Endodermal cell (in vitro differentiated cells): ENCODE measurements at regions not wholly inside any gene's neighbourhood (a gene's known extent, or its start where the extent isn't known, plus 50 kb on each side); places are given as distances from the start of the nearest gene placed in this dataset.

Experiments
- DNase-seq: peaks from one replicate; pipeline ENCODE4 v3.0.0-alpha.2; 2017
- H3K27ac ChIP-seq: 2 replicates; pipeline ENCODE4 v1.5.1; 2013; ENCODE audit warnings: mild to moderate bottlenecking, low read depth, low read length, moderate library complexity
- H3K27me3 ChIP-seq: 2 replicates; pipeline ENCODE4 v1.6.1; 2013; ENCODE audit warnings: mild to moderate bottlenecking, low read length, moderate library complexity; ENCODE audit not compliant: insufficient read depth, control insufficient read depth, poor library complexity, severe bottlenecking
- H3K36me3 ChIP-seq: 2 replicates; pipeline ENCODE4 v1.7.0; 2013; ENCODE audit warnings: mild to moderate bottlenecking, low read length, moderate library complexity; ENCODE audit not compliant: control insufficient read depth, insufficient read depth
- H3K4me1 ChIP-seq: one replicate; pipeline ENCODE4 v1.7.0; 2013; ENCODE audit warnings: low read length; ENCODE audit not compliant: control insufficient read depth, insufficient read depth
- H3K4me3 ChIP-seq: 2 replicates; pipeline ENCODE4 v1.5.1; 2013; ENCODE audit warnings: mild to moderate bottlenecking, low read length, moderate library complexity
- H3K9ac ChIP-seq: 2 replicates; pipeline ENCODE4 v1.6.1; 2013; ENCODE audit warnings: mild to moderate bottlenecking, low read length, moderate library complexity; ENCODE audit not compliant: poor library complexity, severe bottlenecking; ENCODE audit errors: extremely low read depth
- H3K9me3 ChIP-seq: 2 replicates; pipeline ENCODE4 v1.6.1; 2013; ENCODE audit warnings: mild to moderate bottlenecking, low read length, moderate library complexity; ENCODE audit not compliant: control insufficient read depth
- H3K27ac Mint-ChIP-seq: 2 replicates; pipeline ENCODE4 v1.8.0; 2020; ENCODE audit warnings: mixed read lengths
- H3K27me3 Mint-ChIP-seq: 2 replicates; pipeline ENCODE4 v1.8.0; 2021; ENCODE audit warnings: mild to moderate bottlenecking, mixed read lengths; ENCODE audit not compliant: insufficient read depth
- H3K36me3 Mint-ChIP-seq: 2 replicates; pipeline ENCODE4 v1.8.0; 2020; ENCODE audit warnings: low read depth, mixed read lengths
- H3K4me1 Mint-ChIP-seq: 2 replicates; pipeline ENCODE4 v1.8.0; 2020; ENCODE audit warnings: mixed read lengths
- H3K4me3 Mint-ChIP-seq: 2 replicates; pipeline ENCODE4 v1.8.0; 2020; ENCODE audit warnings: mild to moderate bottlenecking, moderate library complexity, mixed read lengths
- H3K9me3 Mint-ChIP-seq: 2 replicates; pipeline ENCODE4 v1.8.0; 2020; ENCODE audit warnings: mild to moderate bottlenecking, mixed read lengths
- CTCF ChIP-seq: fragments of 200-600 bp; sonication (generic); conservative IDR thresholded peaks from 2 replicates; pipeline ENCODE4 v1.5.0; 2021; ENCODE audit warnings: antibody characterized with exemption, mild to moderate bottlenecking
- WGBS, 2 experiments: methylation state at CpG; one replicate each; pipeline versions ENCODE4 v1.1.5 to v1.1.7; 2013; ENCODE audit warnings: missing lambda C conversion rate in 2 of 2, mixed read lengths in 1 of 2; ENCODE audit not compliant: insufficient coverage in 1 of 2, insufficient read length in 1 of 2; 5-methylcytosine and 5-hydroxymethylcytosine counted together

- H3K36me3 Mint-ChIP-seq, result no peaks in the 10 kb centered on the region
- Histone ChIP-seq H3K4me3 (no peak overlapping the region), H3K27me3 (no peaks in the 10 kb centered on the region), H3K9ac (no peak overlapping the region), H3K27ac (no peak overlapping the region), H3K9me3 (no peaks in the 10 kb centered on the region), H3K4me1 (no peaks in the 10 kb centered on the region), H3K36me3 (no peaks in the 10 kb centered on the region)
- no peak overlapping the region for H3K27ac Mint-ChIP-seq
- no peaks in the 10 kb centered on the region for H3K9me3 Mint-ChIP-seq
- peaks cover 4% of the 10 kb centered on the region for H3K4me1 Mint-ChIP-seq
- DNase-seq, result no peak
- TF ChIP-seq CTCF, result no peak
- WGBS, 2 experiments, result 96% methylated on average over 2 of the region's 2 CpGs; no CpG with 5 or more reads in 1 of the 2 experiments
- peaks cover 1% of the 10 kb centered on the region for H3K27me3 Mint-ChIP-seq
- H3K4me3 Mint-ChIP-seq, result no peak overlapping the region
These were observed 1012.5 kb downstream of the NR2F1-AS1 start for GRCh38 chr5:92568522-92568921.

- DNase-seq, result no peak
- no peak overlapping the region for H3K4me3 ChIP-seq
- H3K9ac ChIP-seq, result no peak overlapping the region
- WGBS, 2 experiments, result 90 to 100% methylated on average over 1 to 3 of the region's 3 CpGs
- Mint-ChIP-seq H3K9me3 (no peaks in the 10 kb centered on the region), H3K4me1 (peaks cover 4% of the 10 kb centered on the region), H3K27ac (no peak overlapping the region), H3K36me3 (no peaks in the 10 kb centered on the region), H3K4me3 (no peak overlapping the region), H3K27me3 (peaks cover 1% of the 10 kb centered on the region)
- H3K27me3 ChIP-seq, result no peaks in the 10 kb centered on the region
- TF ChIP-seq CTCF, result no peak
- H3K36me3 ChIP-seq, result no peaks in the 10 kb centered on the region
- no peaks in the 10 kb centered on the region for H3K4me1 ChIP-seq
- no peaks in the 10 kb centered on the region for H3K9me3 ChIP-seq
- no peak overlapping the region for H3K27ac ChIP-seq
These were observed 1013.1 kb downstream of the NR2F1-AS1 start for GRCh38 chr5:92567831-92568450.

GRCh38 chr5:92566113-92566786, 1014.8 kb downstream of the NR2F1-AS1 start:
- Histone ChIP-seq H3K9me3 (no peaks in the 10 kb centered on the region), H3K4me1 (no peaks in the 10 kb centered on the region), H3K27ac (no peak overlapping the region), H3K9ac (no peak overlapping the region), H3K27me3 (no peaks in the 10 kb centered on the region), H3K36me3 (no peaks in the 10 kb centered on the region), H3K4me3 (no peak overlapping the region)
- no peak for DNase-seq
- H3K4me3 Mint-ChIP-seq, result no peak overlapping the region
- H3K27ac Mint-ChIP-seq, result no peak overlapping the region
- 67% methylated on average over 1 of the region's 3 CpGs; no CpG with 5 or more reads in 1 of the 2 experiments for WGBS, 2 experiments
- no peaks in the 10 kb centered on the region for H3K36me3 Mint-ChIP-seq
- peaks cover 1% of the 10 kb centered on the region for H3K27me3 Mint-ChIP-seq
- peaks cover 10% of the 10 kb centered on the region for H3K4me1 Mint-ChIP-seq
- no peak for TF ChIP-seq CTCF
- no peaks in the 10 kb centered on the region for H3K9me3 Mint-ChIP-seq
